GM12872 (cell line): ENCODE measurements at regions not wholly inside any gene's neighbourhood (a gene's known extent, or its start where the extent isn't known, plus 50 kb on each side); places are given as distances from the start of the nearest gene placed in this dataset.

Source experiments
- TF ChIP-seq, protein P1 (sequence below): IDR thresholded peaks from 3 replicates; pipeline ENCODE4 v1.5.1; 2011; ENCODE audit warnings: low read depth, mild to moderate bottlenecking, low read length, moderate library complexity; ENCODE audit not compliant: insufficient read depth

DNA sequence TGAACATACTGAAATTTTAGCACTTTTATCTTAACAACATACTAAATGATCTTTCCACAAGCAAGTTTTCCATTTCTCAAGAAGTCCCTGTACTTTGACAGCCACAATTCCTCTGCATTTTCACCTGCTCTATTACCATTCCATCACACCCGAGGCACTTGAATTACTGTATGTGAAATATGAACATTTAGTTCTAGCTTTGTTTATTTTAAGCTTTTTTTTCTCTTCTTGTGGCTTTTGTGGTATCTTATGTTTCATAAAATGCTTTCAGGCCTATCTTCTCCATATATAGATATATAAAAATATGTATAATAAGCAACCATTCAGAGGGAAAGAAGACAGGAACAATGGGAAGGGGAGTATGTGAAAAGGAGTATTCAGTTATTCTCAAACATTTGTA is 693.9 kb downstream of the SATB2 start:
- TF ChIP-seq, protein P1, sequence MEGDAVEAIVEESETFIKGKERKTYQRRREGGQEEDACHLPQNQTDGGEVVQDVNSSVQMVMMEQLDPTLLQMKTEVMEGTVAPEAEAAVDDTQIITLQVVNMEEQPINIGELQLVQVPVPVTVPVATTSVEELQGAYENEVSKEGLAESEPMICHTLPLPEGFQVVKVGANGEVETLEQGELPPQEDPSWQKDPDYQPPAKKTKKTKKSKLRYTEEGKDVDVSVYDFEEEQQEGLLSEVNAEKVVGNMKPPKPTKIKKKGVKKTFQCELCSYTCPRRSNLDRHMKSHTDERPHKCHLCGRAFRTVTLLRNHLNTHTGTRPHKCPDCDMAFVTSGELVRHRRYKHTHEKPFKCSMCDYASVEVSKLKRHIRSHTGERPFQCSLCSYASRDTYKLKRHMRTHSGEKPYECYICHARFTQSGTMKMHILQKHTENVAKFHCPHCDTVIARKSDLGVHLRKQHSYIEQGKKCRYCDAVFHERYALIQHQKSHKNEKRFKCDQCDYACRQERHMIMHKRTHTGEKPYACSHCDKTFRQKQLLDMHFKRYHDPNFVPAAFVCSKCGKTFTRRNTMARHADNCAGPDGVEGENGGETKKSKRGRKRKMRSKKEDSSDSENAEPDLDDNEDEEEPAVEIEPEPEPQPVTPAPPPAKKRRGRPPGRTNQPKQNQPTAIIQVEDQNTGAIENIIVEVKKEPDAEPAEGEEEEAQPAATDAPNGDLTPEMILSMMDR, result no peak

DNA sequence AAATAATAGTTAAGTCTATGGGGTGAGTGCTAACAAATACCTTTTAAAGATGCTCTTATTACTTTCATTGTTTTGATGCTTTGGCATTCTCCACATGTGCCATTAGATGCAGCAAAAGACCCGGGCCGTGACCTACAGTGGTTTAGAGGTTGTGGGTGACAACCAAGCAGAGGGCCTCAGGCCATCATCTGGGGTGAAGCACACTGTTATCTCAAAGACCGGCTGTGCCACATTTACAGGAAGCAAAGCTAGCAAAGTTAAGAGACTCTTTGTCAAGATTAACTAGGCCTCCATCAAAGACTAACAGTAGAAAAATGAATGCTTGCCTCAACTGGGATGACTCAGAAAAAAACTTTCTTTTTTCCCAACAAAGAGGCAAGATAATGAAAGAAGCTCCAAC is 695.3 kb downstream of the SATB2 start:
- TF ChIP-seq, protein P1, result no peak

DNA sequence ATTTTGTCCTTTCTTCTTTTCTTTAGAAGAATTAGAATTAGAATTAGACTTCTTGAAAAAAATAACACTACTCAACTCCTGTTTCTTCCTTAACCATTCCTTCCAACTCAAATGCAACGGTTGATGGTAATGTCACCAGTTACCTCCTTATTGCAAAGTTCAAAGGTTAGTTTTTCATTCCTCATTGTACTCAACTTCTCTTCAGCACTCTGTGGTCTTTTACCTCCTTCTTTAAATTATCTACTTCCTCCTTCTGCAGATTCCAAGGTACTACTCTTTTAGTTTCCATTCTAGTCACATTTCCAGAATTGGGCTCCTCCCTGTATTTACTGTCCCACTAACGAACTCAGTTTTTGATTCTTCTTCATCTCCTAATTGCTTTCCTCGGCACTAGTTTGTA is 700.7 kb downstream of the SATB2 start:
- TF ChIP-seq, protein P1, result no peak

DNA sequence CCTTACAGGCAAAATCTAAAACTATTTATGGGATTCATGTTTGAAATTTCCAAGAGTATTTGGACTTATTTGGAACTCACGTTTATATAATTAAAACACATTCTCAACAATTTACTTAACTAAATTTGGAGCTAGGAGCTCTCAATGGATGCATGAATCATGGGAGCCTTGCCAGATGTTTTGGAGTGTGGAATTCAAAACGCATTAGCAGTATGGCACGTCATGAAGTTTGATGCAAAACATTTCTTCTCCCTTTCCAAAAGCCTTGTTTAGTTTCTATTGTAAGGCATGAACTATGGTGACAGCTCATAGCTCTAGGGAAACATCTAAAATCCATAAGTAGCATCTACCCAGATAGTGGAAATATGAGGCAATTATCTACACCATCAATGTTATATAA is 701.6 kb downstream of the SATB2 start:
- TF ChIP-seq, protein P1, result no peak

DNA sequence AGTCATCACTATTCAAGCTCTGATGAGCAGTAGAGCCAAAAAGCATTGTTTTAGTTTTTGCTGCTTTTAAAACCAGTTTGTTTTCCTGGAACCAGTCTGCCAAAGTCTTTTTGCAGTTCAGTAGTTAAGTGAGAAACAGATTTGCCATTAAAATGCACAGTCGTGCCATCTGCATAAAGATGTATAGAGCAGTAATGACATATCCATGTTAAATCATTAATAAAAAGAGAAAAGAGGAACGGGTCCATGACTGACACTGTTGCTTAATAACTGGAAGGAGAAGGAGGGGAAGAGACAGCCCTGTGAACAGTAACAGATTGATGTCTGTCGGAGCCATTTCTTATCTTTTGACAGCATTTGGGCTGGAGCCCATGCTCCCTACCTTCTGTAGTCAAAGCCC is 704.6 kb downstream of the SATB2 start:
- TF ChIP-seq, protein P1, result no peak

DNA sequence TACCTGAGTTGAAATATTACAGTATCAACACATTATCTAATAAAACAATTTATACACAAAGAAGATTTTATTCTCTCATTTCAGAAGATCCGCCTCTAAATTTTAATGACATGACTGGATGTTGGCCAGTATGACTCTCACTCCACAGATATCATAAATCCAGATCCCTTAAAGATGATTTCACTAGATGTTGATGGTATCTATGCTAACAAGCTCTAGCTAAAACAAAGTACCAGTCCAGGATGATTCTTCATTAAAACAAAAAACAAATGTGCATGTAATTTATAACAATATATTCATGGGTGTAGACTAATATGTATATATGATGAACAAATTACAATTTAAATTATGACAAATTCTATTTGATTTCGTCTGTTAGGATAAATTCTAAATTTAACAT is 708.4 kb downstream of the SATB2 start:
- TF ChIP-seq, protein P1, result no peak

DNA sequence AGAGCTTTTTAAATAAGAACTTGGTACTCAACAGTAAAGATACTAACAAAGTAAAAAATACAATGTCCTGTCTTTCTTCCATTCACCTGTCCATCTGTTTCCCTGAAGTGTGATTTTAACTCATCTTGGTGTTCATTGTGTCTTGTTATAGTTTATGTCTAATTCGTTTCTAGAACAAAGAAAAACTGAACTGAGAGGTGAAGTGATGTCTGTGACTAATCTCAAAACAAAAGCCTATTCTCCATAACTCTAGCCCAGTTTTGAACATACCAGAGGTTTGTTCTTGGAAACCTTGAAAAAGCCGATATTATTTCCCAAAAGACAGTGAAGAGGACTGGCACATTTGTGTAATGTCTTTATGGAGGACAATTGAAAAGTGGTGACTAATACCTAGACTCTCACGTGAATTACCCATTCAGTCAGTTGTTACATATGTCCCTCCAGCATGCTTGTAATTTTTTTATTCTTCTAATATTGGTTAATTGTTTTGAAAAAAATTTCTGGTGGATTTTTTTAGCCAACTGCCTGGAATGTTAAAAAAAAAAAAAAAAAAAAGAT is 725.8 kb downstream of the SATB2 start:
- TF ChIP-seq, protein P1, result no peak

DNA sequence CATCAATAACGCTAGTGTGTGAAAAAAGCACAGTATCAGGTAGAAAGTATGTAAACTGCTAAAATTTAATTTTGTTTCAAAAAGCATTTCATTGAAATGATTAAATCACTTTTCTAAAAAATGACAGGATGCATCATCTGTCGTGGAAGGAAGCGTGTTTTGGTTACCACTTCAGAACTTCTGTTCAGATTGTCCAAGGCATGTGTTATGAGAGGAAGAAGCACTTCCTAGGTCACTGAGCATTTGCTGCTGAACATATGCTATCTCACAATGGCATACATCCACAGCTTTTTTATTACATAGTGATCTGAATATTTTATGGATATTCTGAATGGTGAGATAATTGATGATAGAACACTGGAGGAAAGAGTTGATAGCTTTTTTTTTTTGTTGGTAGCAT is 737.5 kb downstream of the SATB2 start:
- TF ChIP-seq, protein P1, result no peak
